Endodermal cell (in vitro differentiated cells): ENCODE measurements at regions not wholly inside any gene's neighbourhood (a gene's known extent, or its start where the extent isn't known, plus 50 kb on each side); places are given as distances from the start of the nearest gene placed in this dataset.

ENCODE experiments used
- DNase-seq: peaks from one replicate; pipeline ENCODE4 v3.0.0-alpha.2; 2017
- H3K27ac ChIP-seq: 2 replicates; pipeline ENCODE4 v1.5.1; 2013; ENCODE audit warnings: mild to moderate bottlenecking, low read depth, low read length, moderate library complexity
- H3K27me3 ChIP-seq: 2 replicates; pipeline ENCODE4 v1.6.1; 2013; ENCODE audit warnings: mild to moderate bottlenecking, low read length, moderate library complexity; ENCODE audit not compliant: insufficient read depth, control insufficient read depth, poor library complexity, severe bottlenecking
- H3K36me3 ChIP-seq: 2 replicates; pipeline ENCODE4 v1.7.0; 2013; ENCODE audit warnings: mild to moderate bottlenecking, low read length, moderate library complexity; ENCODE audit not compliant: control insufficient read depth, insufficient read depth
- H3K4me1 ChIP-seq: one replicate; pipeline ENCODE4 v1.7.0; 2013; ENCODE audit warnings: low read length; ENCODE audit not compliant: control insufficient read depth, insufficient read depth
- H3K4me3 ChIP-seq: 2 replicates; pipeline ENCODE4 v1.5.1; 2013; ENCODE audit warnings: mild to moderate bottlenecking, low read length, moderate library complexity
- H3K9ac ChIP-seq: 2 replicates; pipeline ENCODE4 v1.6.1; 2013; ENCODE audit warnings: mild to moderate bottlenecking, low read length, moderate library complexity; ENCODE audit not compliant: poor library complexity, severe bottlenecking; ENCODE audit errors: extremely low read depth
- H3K9me3 ChIP-seq: 2 replicates; pipeline ENCODE4 v1.6.1; 2013; ENCODE audit warnings: mild to moderate bottlenecking, low read length, moderate library complexity; ENCODE audit not compliant: control insufficient read depth
- H3K27ac Mint-ChIP-seq: 2 replicates; pipeline ENCODE4 v1.8.0; 2020; ENCODE audit warnings: mixed read lengths
- H3K27me3 Mint-ChIP-seq: 2 replicates; pipeline ENCODE4 v1.8.0; 2021; ENCODE audit warnings: mild to moderate bottlenecking, mixed read lengths; ENCODE audit not compliant: insufficient read depth
- H3K36me3 Mint-ChIP-seq: 2 replicates; pipeline ENCODE4 v1.8.0; 2020; ENCODE audit warnings: low read depth, mixed read lengths
- H3K4me1 Mint-ChIP-seq: 2 replicates; pipeline ENCODE4 v1.8.0; 2020; ENCODE audit warnings: mixed read lengths
- H3K4me3 Mint-ChIP-seq: 2 replicates; pipeline ENCODE4 v1.8.0; 2020; ENCODE audit warnings: mild to moderate bottlenecking, moderate library complexity, mixed read lengths
- H3K9me3 Mint-ChIP-seq: 2 replicates; pipeline ENCODE4 v1.8.0; 2020; ENCODE audit warnings: mild to moderate bottlenecking, mixed read lengths
- WGBS, 2 experiments: methylation state at CpG; one replicate each; pipeline versions ENCODE4 v1.1.5 to v1.1.7; 2013; ENCODE audit warnings: missing lambda C conversion rate in 2 of 2, mixed read lengths in 1 of 2; ENCODE audit not compliant: insufficient coverage in 1 of 2, insufficient read length in 1 of 2; 5-methylcytosine and 5-hydroxymethylcytosine counted together
- TF ChIP-seq, protein P1 (sequence below): fragments of 200-600 bp; sonication (generic); conservative IDR thresholded peaks from 2 replicates; pipeline ENCODE4 v1.5.0; 2021; ENCODE audit warnings: antibody characterized with exemption, mild to moderate bottlenecking

DNA sequence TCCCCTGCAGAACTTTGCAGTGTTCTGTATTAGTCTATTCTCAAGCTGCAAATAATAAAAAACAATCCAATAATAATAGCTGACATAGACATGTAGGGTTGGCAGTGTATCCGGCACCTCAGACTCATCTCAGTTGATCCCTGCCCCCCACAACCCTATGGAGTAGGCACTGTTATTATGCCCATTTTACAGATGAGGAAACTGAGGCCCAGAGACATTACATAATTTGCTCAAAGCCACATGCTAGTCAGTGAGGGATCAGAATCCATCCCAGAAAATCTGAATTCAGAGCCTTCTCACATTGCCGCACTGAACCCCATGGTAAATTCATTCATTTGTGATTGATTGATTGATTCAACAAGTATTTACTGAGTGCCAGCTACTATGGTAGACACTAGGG is 226.6 kb upstream of the PWP1 start:
- no peaks in the 10 kb centered on the region for H3K9me3 ChIP-seq
- 93 to 100% methylated on average over 2 of the region's 2 CpGs for WGBS, 2 experiments

DNA sequence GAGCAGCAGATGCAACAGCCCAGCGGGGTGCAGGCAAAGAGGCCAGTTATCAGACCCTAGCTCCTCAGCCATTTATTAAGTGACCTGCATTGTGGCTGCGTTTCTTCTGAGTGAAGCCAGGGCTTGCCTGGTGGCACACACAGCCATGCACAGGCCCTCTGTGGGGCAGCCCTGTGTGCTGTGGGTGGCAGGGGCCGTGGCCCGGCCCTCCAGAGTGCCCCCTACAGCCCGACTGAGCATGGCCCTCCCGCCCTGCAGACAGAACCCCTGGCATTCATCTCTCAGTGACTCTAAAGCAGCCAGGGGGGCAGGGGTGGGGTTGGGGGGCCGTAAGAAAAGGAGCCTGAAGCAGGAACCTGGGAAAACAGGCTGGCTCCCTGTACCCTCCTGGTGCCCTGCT is 226.0 kb upstream of the PWP1 start:
- H3K9ac ChIP-seq: no peak overlapping the region

More for the DNA sequence above, 226.6 kb upstream of the PWP1 start:
- no peak overlapping the region for H3K27ac ChIP-seq
- H3K36me3 Mint-ChIP-seq: no peaks in the 10 kb centered on the region
- no peaks in the 10 kb centered on the region for H3K27me3 ChIP-seq
- no peak overlapping the region for H3K9ac ChIP-seq
- peaks cover 2% of the 10 kb centered on the region for H3K4me1 Mint-ChIP-seq
- no peaks in the 10 kb centered on the region for H3K36me3 ChIP-seq
- H3K4me1 ChIP-seq: no peaks in the 10 kb centered on the region
- no peak overlapping the region for H3K27ac Mint-ChIP-seq
- no peaks in the 10 kb centered on the region for H3K9me3 Mint-ChIP-seq
- H3K4me3 Mint-ChIP-seq: no peak overlapping the region
- no peak overlapping the region for H3K4me3 ChIP-seq
- H3K27me3 Mint-ChIP-seq: no peaks in the 10 kb centered on the region
- DNase-seq: no peak
- TF ChIP-seq, protein P1, sequence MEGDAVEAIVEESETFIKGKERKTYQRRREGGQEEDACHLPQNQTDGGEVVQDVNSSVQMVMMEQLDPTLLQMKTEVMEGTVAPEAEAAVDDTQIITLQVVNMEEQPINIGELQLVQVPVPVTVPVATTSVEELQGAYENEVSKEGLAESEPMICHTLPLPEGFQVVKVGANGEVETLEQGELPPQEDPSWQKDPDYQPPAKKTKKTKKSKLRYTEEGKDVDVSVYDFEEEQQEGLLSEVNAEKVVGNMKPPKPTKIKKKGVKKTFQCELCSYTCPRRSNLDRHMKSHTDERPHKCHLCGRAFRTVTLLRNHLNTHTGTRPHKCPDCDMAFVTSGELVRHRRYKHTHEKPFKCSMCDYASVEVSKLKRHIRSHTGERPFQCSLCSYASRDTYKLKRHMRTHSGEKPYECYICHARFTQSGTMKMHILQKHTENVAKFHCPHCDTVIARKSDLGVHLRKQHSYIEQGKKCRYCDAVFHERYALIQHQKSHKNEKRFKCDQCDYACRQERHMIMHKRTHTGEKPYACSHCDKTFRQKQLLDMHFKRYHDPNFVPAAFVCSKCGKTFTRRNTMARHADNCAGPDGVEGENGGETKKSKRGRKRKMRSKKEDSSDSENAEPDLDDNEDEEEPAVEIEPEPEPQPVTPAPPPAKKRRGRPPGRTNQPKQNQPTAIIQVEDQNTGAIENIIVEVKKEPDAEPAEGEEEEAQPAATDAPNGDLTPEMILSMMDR: no peak

DNA sequence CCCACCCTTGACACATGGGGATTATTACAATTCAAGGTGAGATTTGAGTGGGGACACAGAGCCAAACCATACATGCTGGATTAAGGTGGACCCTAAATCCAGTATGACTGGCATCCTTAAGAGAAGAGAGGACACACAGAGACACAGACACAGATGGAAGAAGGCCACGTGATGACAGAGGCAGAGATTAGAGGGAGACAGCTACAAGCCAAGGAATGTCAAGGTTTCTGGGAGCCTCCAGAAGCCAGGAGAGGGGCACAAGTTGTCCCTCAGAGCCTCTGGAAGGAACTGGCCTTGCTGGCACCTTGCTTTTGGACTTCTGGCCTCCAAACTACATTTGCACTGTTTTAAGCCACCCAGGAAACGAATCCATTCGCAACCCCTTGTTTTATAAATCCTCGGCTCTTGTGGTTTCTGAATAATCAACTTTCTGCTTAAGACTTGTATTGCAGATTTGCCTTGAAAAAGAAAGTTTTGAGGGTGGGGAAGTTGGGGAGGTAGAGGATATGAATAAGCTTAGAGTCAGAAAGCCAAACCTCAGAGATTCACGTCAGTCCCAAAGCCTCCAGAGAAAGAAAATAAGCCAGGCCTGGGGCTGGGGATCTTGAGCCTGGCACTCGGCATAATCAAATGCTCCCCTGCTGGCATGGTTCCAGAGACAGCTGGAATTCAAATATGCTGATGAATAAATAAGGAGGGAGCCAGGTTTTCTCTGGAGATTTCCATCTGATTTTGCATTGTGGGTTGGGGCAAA is 224.2 kb upstream of the PWP1 start:
- H3K4me1 Mint-ChIP-seq: peaks cover 2% of the 10 kb centered on the region
- no peaks in the 10 kb centered on the region for H3K9me3 Mint-ChIP-seq
- Histone ChIP-seq H3K9ac (no peak overlapping the region), H3K4me3 (no peak overlapping the region), H3K27ac (no peak overlapping the region), H3K27me3 (no peaks in the 10 kb centered on the region), H3K4me1 (no peaks in the 10 kb centered on the region), H3K36me3 (no peaks in the 10 kb centered on the region), H3K9me3 (no peaks in the 10 kb centered on the region)
- no peak overlapping the region for H3K27ac Mint-ChIP-seq
- no peak overlapping the region for H3K4me3 Mint-ChIP-seq
- TF ChIP-seq, protein P1: no peak
- DNase-seq: no peak
- H3K27me3 Mint-ChIP-seq: no peaks in the 10 kb centered on the region
- 75 to 92% methylated on average over 2 to 6 of the region's 6 CpGs for WGBS, 2 experiments
- no peaks in the 10 kb centered on the region for H3K36me3 Mint-ChIP-seq

More for the DNA sequence above, 226.0 kb upstream of the PWP1 start:
- H3K9me3 Mint-ChIP-seq: no peaks in the 10 kb centered on the region
- H3K4me3 ChIP-seq: no peak overlapping the region
- H3K36me3 ChIP-seq: no peaks in the 10 kb centered on the region
- H3K36me3 Mint-ChIP-seq: no peaks in the 10 kb centered on the region
- H3K27me3 ChIP-seq: no peaks in the 10 kb centered on the region
- no peak overlapping the region for H3K27ac Mint-ChIP-seq
- H3K27me3 Mint-ChIP-seq: no peaks in the 10 kb centered on the region
- no peaks in the 10 kb centered on the region for H3K9me3 ChIP-seq
- no peak overlapping the region for H3K27ac ChIP-seq
- WGBS, 2 experiments: 74 to 92% methylated on average over 3 to 7 of the region's 7 CpGs
- TF ChIP-seq, protein P1: peak; percentile 31
- H3K4me1 Mint-ChIP-seq: peaks cover 2% of the 10 kb centered on the region
- DNase-seq: no peak
- H3K4me1 ChIP-seq: no peaks in the 10 kb centered on the region
- no peak overlapping the region for H3K4me3 Mint-ChIP-seq
